ENCODE measurements at regions not wholly inside any gene's neighbourhood (a gene's known extent, or its start where the extent isn't known, plus 50 kb on each side); places are given as distances from the start of the nearest gene placed in this dataset.

DNA sequence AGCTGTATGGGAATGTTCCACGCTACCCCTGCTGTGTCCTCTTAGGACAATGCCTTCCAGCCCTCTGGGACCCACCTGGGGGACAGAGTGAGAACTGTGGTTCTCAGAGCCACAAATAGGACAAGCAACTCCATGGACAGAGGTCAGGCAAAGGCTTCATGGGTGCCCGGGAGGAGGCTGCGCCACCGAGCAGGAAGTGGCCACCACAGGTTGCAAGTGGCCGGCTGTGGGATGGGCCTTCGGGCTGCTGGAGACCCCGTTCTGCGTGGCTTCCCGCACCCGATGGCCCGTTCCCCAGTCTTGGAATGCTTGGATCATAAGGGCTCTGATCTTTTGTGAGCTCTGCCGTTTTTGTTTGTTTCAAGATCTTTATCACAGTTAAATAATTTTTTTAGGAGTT lies 118.8 kb downstream of the BOD1 start:
- no peaks in the 10 kb centered on the region for H3K36me3 ChIP-seq (ENCODE audit: control insufficient read depth, insufficient read depth, low read length)
- H3K27ac ChIP-seq (ENCODE audit: insufficient read depth, low read depth, low read length, poor library complexity, severe bottlenecking): no peak overlapping the region
- H3K4me1 ChIP-seq (ENCODE audit: control insufficient read depth, insufficient read depth, low read length): no peaks in the 10 kb centered on the region
- H3K27me3 ChIP-seq (ENCODE audit: control insufficient read depth, insufficient read depth, low read length, poor library complexity, severe bottlenecking): no peaks in the 10 kb centered on the region
- 90 to 94% methylated on average over 11 to 12 of the region's 12 CpGs for WGBS, 2 experiments
- no peak overlapping the region for H3K4me3 ChIP-seq (ENCODE audit: insufficient read depth, low read depth, low read length)
- no peaks in the 10 kb centered on the region for H3K9me3 ChIP-seq (ENCODE audit: control insufficient read depth, low read length)

DNA sequence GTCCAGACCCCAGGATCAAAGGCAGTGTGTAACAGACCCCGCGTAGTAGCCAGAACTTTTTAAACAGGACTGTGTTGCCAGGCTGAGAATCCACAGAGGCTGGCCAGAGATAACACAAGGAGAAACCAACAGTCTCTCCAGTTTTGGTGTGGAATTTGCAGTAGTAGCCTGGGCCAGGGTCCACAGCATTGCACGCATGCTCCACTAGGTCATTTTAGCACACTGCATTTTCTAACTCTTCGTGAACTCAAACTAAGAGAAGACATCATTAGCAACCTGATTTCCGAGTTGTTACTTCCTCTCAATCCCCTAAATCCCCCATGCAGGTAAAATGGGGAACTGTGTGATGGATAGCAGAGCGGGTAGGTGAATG lies 119.6 kb downstream of the BOD1 start:
- Histone ChIP-seq H3K36me3 (ENCODE audit: control insufficient read depth, insufficient read depth, low read length) (no peaks in the 10 kb centered on the region), H3K9me3 (ENCODE audit: control insufficient read depth, low read length) (no peaks in the 10 kb centered on the region), H3K4me1 (ENCODE audit: control insufficient read depth, insufficient read depth, low read length) (no peaks in the 10 kb centered on the region), H3K27me3 (ENCODE audit: control insufficient read depth, insufficient read depth, low read length, poor library complexity, severe bottlenecking) (no peaks in the 10 kb centered on the region), H3K27ac (ENCODE audit: insufficient read depth, low read depth, low read length, poor library complexity, severe bottlenecking) (no peak overlapping the region), H3K4me3 (ENCODE audit: insufficient read depth, low read depth, low read length) (no peak overlapping the region)
- 94 to 98% methylated on average over 6 of the region's 6 CpGs for WGBS, 2 experiments

DNA sequence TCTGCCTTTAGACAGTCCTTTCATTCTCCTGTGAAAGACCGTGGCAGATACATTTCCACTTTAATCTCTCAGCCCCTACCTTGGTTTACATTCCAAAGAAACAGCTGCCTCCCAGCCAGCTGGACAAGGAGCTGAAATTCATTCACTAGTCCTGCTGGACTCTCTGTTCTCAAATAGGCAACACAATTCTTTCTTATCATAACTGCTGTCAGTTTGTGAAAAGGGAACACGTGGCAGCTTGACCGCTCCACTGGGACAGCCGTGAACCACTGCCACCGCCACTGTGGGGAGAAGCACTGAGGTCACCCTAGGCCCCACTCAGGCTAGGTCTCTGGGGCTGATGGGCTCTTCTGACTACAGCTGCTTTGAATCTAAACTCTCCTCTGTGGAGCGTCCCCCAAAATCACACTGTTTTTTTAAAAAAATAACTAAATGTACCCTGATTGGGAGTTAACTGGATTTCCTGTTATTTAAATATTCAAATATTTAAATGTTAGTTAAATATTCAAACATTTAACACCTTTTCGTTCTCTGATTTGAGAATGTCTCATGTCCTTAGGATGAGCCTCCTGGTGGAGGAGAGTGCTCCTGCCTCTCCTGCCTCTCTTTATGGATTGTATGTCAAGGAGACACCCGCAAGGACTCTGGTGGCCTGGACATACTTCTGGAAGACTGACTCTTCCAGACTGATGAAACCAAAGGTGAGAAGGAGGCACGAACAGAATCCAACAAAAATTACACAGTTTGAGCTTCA lies 120.1 kb downstream of the BOD1 start:
- no peaks in the 10 kb centered on the region for H3K27me3 ChIP-seq (ENCODE audit: control insufficient read depth, insufficient read depth, low read length, poor library complexity, severe bottlenecking)
- 87 to 92% methylated on average over 7 to 9 of the region's 9 CpGs for WGBS, 2 experiments
- H3K4me1 ChIP-seq (ENCODE audit: control insufficient read depth, insufficient read depth, low read length): no peaks in the 10 kb centered on the region
- no peak overlapping the region for H3K4me3 ChIP-seq (ENCODE audit: insufficient read depth, low read depth, low read length)
- no peaks in the 10 kb centered on the region for H3K9me3 ChIP-seq (ENCODE audit: control insufficient read depth, low read length)
- H3K36me3 ChIP-seq (ENCODE audit: control insufficient read depth, insufficient read depth, low read length): no peaks in the 10 kb centered on the region
- H3K27ac ChIP-seq (ENCODE audit: insufficient read depth, low read depth, low read length, poor library complexity, severe bottlenecking): no peak overlapping the region

DNA sequence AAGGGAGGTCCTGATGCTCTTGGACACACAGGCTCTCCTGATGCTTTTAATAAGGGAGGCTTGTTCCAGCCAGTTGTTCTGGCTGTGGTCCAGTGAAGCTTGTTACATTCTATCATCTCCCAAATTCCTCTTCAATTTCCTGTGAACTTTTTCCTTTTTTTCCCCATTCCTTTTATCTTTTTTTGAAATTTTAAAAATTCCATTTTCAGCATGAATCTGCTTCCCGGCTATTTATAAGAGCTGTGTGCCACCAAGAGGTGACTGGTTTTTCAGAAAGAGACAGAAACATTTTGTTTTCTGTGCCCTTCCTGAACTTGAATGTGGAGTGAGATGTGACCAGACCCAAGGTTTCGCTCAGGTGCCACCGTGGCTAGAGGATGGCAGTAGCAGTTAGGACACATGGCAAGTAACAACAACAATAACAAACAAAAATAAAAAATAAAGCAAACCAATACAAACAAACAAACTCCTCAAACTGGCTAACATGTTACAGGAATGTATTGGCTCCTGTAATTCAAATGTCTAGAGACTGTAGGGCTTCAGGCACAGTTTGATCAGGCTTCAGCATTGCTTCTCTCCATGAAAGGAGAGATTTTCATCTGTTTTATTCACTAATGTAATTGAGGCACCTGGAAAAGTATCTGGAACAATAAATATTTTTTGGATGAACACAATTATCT lies 121.1 kb downstream of the BOD1 start:
- H3K27ac ChIP-seq (ENCODE audit: insufficient read depth, low read depth, low read length, poor library complexity, severe bottlenecking): no peak overlapping the region
- no peak overlapping the region for H3K4me3 ChIP-seq (ENCODE audit: insufficient read depth, low read depth, low read length)
- H3K27me3 ChIP-seq (ENCODE audit: control insufficient read depth, insufficient read depth, low read length, poor library complexity, severe bottlenecking): no peaks in the 10 kb centered on the region
- no peaks in the 10 kb centered on the region for H3K9me3 ChIP-seq (ENCODE audit: control insufficient read depth, low read length)
- H3K36me3 ChIP-seq (ENCODE audit: control insufficient read depth, insufficient read depth, low read length): no peaks in the 10 kb centered on the region
- H3K4me1 ChIP-seq (ENCODE audit: control insufficient read depth, insufficient read depth, low read length): no peaks in the 10 kb centered on the region
- 84 to 96% methylated on average over 3 of the region's 3 CpGs for WGBS, 2 experiments

DNA sequence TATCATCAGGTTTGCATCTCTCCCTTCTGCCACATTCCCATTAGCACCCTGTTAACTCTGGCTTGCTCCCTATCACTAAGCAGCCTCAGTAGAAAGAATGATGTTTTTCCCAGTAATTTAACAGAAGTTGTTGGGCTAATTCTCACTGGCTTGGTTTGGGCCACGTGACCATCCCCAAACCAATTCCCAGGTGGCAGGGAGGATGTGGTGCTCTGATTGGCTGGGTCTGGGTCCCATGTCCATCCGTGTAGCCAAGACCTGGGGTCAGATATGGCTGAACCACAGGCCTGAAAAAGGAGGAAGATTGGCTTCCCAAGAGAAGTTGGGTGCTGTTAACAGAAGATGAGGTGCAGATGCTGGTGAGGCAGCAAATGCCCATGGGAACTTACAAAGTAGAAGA lies 122.0 kb downstream of the BOD1 start:
- H3K36me3 ChIP-seq (ENCODE audit: control insufficient read depth, insufficient read depth, low read length): no peaks in the 10 kb centered on the region
- no peak overlapping the region for H3K4me3 ChIP-seq (ENCODE audit: insufficient read depth, low read depth, low read length)
- no peaks in the 10 kb centered on the region for H3K27me3 ChIP-seq (ENCODE audit: control insufficient read depth, insufficient read depth, low read length, poor library complexity, severe bottlenecking)
- H3K4me1 ChIP-seq (ENCODE audit: control insufficient read depth, insufficient read depth, low read length): no peaks in the 10 kb centered on the region
- no peak overlapping the region for H3K27ac ChIP-seq (ENCODE audit: insufficient read depth, low read depth, low read length, poor library complexity, severe bottlenecking)
- 85 to 93% methylated on average over 2 of the region's 2 CpGs for WGBS, 2 experiments
- H3K9me3 ChIP-seq (ENCODE audit: control insufficient read depth, low read length): no peaks in the 10 kb centered on the region

DNA sequence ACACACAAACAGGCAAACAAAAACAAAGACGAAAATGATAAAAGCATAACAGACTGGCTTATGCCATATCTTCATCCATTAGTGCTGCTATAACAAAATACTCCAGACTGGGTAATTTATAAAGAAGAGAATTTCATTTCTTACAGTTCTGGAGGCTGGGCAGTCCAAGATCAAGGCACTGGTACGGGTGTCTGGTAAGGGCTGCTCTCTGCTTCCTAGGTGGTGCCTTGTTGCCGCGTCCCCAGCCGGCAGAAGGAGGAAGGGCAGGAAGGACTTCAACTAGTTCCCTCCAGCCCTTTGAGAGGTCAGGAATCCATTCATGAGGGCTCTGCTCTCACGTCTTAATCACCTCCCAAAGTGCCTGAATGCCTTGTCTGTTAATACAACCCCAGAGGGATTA lies 122.6 kb downstream of the BOD1 start:
- no peak overlapping the region for H3K27ac ChIP-seq (ENCODE audit: insufficient read depth, low read depth, low read length, poor library complexity, severe bottlenecking)
- WGBS, 2 experiments: 85 to 90% methylated on average over 6 of the region's 6 CpGs
- H3K27me3 ChIP-seq (ENCODE audit: control insufficient read depth, insufficient read depth, low read length, poor library complexity, severe bottlenecking): no peaks in the 10 kb centered on the region
- H3K4me3 ChIP-seq (ENCODE audit: insufficient read depth, low read depth, low read length): no peak overlapping the region
- no peaks in the 10 kb centered on the region for H3K4me1 ChIP-seq (ENCODE audit: control insufficient read depth, insufficient read depth, low read length)
- no peaks in the 10 kb centered on the region for H3K9me3 ChIP-seq (ENCODE audit: control insufficient read depth, low read length)
- no peaks in the 10 kb centered on the region for H3K36me3 ChIP-seq (ENCODE audit: control insufficient read depth, insufficient read depth, low read length)

DNA sequence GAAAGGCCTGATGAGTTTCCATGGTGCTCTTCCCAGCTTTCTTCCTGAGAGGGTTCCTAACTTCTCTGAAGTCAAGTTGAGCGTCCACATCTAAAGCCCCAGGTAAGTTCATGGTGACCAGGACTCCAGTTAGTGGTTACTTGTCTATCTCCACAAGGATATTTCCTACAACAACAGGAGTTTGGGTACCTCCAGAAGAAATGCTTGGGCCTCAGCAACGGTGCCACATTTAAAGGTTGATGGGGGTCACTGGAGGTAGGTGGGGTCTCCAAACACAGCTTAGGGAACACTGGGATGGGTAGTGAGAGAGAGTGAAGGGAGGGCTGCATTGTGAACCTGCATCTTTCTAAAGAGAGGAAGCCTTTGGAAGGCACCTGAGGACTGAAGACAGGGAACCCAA lies 123.4 kb downstream of the BOD1 start:
- H3K9me3 ChIP-seq (ENCODE audit: control insufficient read depth, low read length): no peaks in the 10 kb centered on the region
- no peaks in the 10 kb centered on the region for H3K36me3 ChIP-seq (ENCODE audit: control insufficient read depth, insufficient read depth, low read length)
- H3K4me1 ChIP-seq (ENCODE audit: control insufficient read depth, insufficient read depth, low read length): no peaks in the 10 kb centered on the region
- no peak overlapping the region for H3K4me3 ChIP-seq (ENCODE audit: insufficient read depth, low read depth, low read length)
- 91 to 96% methylated on average over 2 of the region's 2 CpGs for WGBS, 2 experiments
- no peaks in the 10 kb centered on the region for H3K27me3 ChIP-seq (ENCODE audit: control insufficient read depth, insufficient read depth, low read length, poor library complexity, severe bottlenecking)
- H3K27ac ChIP-seq (ENCODE audit: insufficient read depth, low read depth, low read length, poor library complexity, severe bottlenecking): no peak overlapping the region

DNA sequence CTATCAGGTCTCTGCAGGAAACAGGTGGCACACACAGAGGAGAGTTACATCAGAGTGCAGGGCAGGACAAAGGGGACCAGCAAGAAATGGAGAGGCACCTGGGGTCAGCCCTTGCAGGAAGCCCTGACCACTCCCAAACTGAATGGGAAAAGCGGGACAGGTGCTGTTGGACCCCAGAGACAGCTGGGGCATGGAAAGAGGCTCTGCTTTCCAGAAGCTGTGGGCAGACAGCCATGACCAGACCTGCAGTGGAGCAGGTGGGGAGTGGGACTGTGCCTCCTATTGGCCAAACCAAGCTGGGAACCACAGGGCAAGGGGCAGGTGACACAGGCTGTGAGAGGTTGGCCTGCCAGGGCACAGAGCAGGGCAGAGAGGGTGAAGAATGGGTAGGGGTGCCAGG lies 125.8 kb downstream of the BOD1 start:
- H3K36me3 ChIP-seq (ENCODE audit: control insufficient read depth, insufficient read depth, low read length): no peaks in the 10 kb centered on the region
- H3K27me3 ChIP-seq (ENCODE audit: control insufficient read depth, insufficient read depth, low read length, poor library complexity, severe bottlenecking): no peaks in the 10 kb centered on the region
- no peaks in the 10 kb centered on the region for H3K9me3 ChIP-seq (ENCODE audit: control insufficient read depth, low read length)
- no peak overlapping the region for H3K27ac ChIP-seq (ENCODE audit: insufficient read depth, low read depth, low read length, poor library complexity, severe bottlenecking)
- WGBS, 2 experiments: 95% methylated on average over 1 of the region's 1 CpG
- no peaks in the 10 kb centered on the region for H3K4me1 ChIP-seq (ENCODE audit: control insufficient read depth, insufficient read depth, low read length)
- H3K4me3 ChIP-seq (ENCODE audit: insufficient read depth, low read depth, low read length): no peak overlapping the region

DNA sequence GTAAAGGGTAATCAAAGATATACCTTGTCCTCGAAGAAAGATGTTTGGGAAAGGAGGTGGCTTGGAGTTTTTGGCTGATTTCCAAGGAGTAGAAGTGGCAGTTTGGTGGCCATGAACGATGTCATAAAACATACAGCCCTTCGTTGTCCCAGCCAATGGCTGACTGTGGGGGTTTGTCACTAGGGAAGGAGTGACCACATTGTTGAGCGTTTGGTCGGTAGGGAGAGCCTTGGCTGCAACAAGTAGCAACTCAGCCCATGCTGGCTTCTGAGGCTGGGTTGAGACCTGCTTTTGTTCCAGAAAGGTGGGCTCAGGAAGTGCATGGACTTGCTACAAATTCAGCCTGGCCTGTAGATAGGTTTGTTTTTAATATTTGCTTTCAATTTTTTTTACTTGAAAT lies 128.3 kb downstream of the BOD1 start:
- Histone ChIP-seq H3K9me3 (ENCODE audit: control insufficient read depth, low read length) (no peaks in the 10 kb centered on the region), H3K27ac (ENCODE audit: insufficient read depth, low read depth, low read length, poor library complexity, severe bottlenecking) (no peak overlapping the region), H3K4me1 (ENCODE audit: control insufficient read depth, insufficient read depth, low read length) (no peaks in the 10 kb centered on the region), H3K27me3 (ENCODE audit: control insufficient read depth, insufficient read depth, low read length, poor library complexity, severe bottlenecking) (no peaks in the 10 kb centered on the region), H3K4me3 (ENCODE audit: insufficient read depth, low read depth, low read length) (no peak overlapping the region), H3K36me3 (ENCODE audit: control insufficient read depth, insufficient read depth, low read length) (no peaks in the 10 kb centered on the region)
- WGBS, 2 experiments: 89% methylated on average over 5 of the region's 5 CpGs

DNA sequence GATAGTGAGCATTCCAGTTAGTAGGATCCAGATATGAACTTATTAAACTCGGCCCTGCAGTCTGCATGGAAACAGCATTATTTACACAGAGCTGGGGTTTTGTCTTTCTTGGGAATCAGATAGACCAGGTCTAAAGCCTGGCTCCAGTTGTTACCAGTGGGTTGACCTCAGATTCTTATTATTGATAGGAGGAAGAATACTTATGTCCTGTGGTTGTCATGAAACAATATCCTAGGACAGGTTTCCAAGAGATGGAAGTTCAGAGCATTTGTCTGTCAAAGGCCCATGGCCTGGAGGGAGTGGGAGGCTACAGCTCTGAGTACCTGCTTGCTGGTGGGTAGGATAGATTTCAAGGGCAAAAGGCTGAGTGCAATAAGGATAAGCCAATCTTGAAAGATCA lies 129.2 kb downstream of the BOD1 start:
- H3K27me3 ChIP-seq (ENCODE audit: control insufficient read depth, insufficient read depth, low read length, poor library complexity, severe bottlenecking): no peaks in the 10 kb centered on the region
- no peaks in the 10 kb centered on the region for H3K36me3 ChIP-seq (ENCODE audit: control insufficient read depth, insufficient read depth, low read length)
- 93 to 96% methylated on average over 1 of the region's 1 CpG for WGBS, 2 experiments
- no peaks in the 10 kb centered on the region for H3K9me3 ChIP-seq (ENCODE audit: control insufficient read depth, low read length)
- no peak overlapping the region for H3K27ac ChIP-seq (ENCODE audit: insufficient read depth, low read depth, low read length, poor library complexity, severe bottlenecking)
- no peaks in the 10 kb centered on the region for H3K4me1 ChIP-seq (ENCODE audit: control insufficient read depth, insufficient read depth, low read length)
- H3K4me3 ChIP-seq (ENCODE audit: insufficient read depth, low read depth, low read length): no peak overlapping the region
